HEK293 (cell line): ENCODE measurements at regions not wholly inside any gene's neighbourhood (a gene's known extent, or its start where the extent isn't known, plus 50 kb on each side); places are given as distances from the start of the nearest gene placed in this dataset.
A peak's percentile ranks its signal among the peaks of the same experiment; 100 is the strongest.

Experiments used
- CTCF ChIA-PET: fragments of 350-600 bp; formaldehyde crosslinking; extraction: SDS; loops from one replicate; lab custom pipeline; 2021; ENCODE audit warnings: antibody characterized with exemption; lab: Yijun Ruan, JAX
- POLR2A ChIA-PET: fragments of 300-600 bp; formaldehyde crosslinking; extraction: SDS; loops from one replicate; lab custom pipeline; 2020; ENCODE audit warnings: antibody characterized with exemption, inconsistent platforms; lab: Yijun Ruan, JAX
- H3K27ac ChIP-seq: fragments of 200-500 bp; sonication (Bioruptor generic); 2 replicates; pipeline ENCODE4 v1.5.1; 2014; ENCODE audit warnings: low read depth, low read length, control low read depth, inconsistent platforms; ENCODE audit errors: extremely low read depth
- H3K36me3 ChIP-seq, 2 experiments: fragments of 200-500 bp in 1 of 2; sonication (Bioruptor generic) in 1 of 2; 1 replicate in 1 of 2; 2 replicates in 1 of 2; pipeline ENCODE4 v1.5.1; 2014 to 2017; ENCODE audit warnings: inconsistent platforms in 2 of 2, low read length in 2 of 2; ENCODE audit not compliant: control insufficient read depth in 2 of 2, insufficient read depth in 1 of 2
- H3K4me1 ChIP-seq: fragments of 200-500 bp; sonication (Bioruptor generic); 2 replicates; pipeline ENCODE4 v1.5.1; 2014; ENCODE audit warnings: mild to moderate bottlenecking, low read length, inconsistent platforms; ENCODE audit not compliant: control insufficient read depth, insufficient read depth
- H3K4me3 ChIP-seq: 2 replicates; pipeline ENCODE4 v1.5.1; 2011; ENCODE audit warnings: low read depth, mild to moderate bottlenecking, control low read depth, low read length, moderate library complexity
- H3K9me3 ChIP-seq: fragments of 200-500 bp; sonication (Bioruptor generic); 2 replicates; pipeline ENCODE4 v1.5.1; 2014; ENCODE audit warnings: low read depth, low read length, inconsistent platforms; ENCODE audit not compliant: control insufficient read depth, insufficient read depth
- EGR2 ChIP-seq: fragments of 450-650 bp; formaldehyde crosslinking; IDR thresholded peaks from 2 replicates; pipeline ENCODE4 v1.5.1; 2016; ENCODE audit warnings: low read depth, missing biosample characterization, missing genetic modification characterization
- FEZF1 ChIP-seq: fragments of 450-650 bp; formaldehyde crosslinking; IDR thresholded peaks from 2 replicates; pipeline ENCODE4 v1.5.1; 2016; ENCODE audit warnings: missing biosample characterization, missing genetic modification characterization
- GLIS1 ChIP-seq: fragments of 450-650 bp; formaldehyde crosslinking; IDR thresholded peaks from 2 replicates; pipeline ENCODE4 v1.5.1; 2016; ENCODE audit warnings: missing biosample characterization, missing genetic modification characterization
- KLF1 ChIP-seq: fragments of 450-650 bp; formaldehyde crosslinking; IDR thresholded peaks from 2 replicates; pipeline ENCODE4 v1.5.1; 2016; ENCODE audit warnings: missing biosample characterization, missing genetic modification characterization
- KLF8 ChIP-seq: fragments of 450-650 bp; formaldehyde crosslinking; IDR thresholded peaks from 2 replicates; pipeline ENCODE4 v1.5.1; 2016; ENCODE audit warnings: missing biosample characterization, missing genetic modification characterization
- MZF1 ChIP-seq: fragments of 450-650 bp; formaldehyde crosslinking; IDR thresholded peaks from 2 replicates; pipeline ENCODE4 v1.5.1; 2017; ENCODE audit warnings: missing biosample characterization, missing genetic modification characterization, borderline replicate concordance
- OSR2 ChIP-seq: fragments of 450-650 bp; formaldehyde crosslinking; IDR thresholded peaks from 2 replicates; pipeline ENCODE4 v1.5.1; 2016; ENCODE audit warnings: missing biosample characterization, missing genetic modification characterization
- RBAK ChIP-seq: fragments of 450-650 bp; formaldehyde crosslinking; IDR thresholded peaks from 2 replicates; pipeline ENCODE4 v1.5.1; 2016; ENCODE audit warnings: missing biosample characterization, missing genetic modification characterization
- SALL2 ChIP-seq: fragments of 450-650 bp; formaldehyde crosslinking; IDR thresholded peaks from 2 replicates; pipeline ENCODE4 v1.5.0; 2017; ENCODE audit warnings: missing biosample characterization, mild to moderate bottlenecking, missing genetic modification characterization, borderline replicate concordance
- SCRT1 ChIP-seq: fragments of 450-650 bp; formaldehyde crosslinking; IDR thresholded peaks from 2 replicates; pipeline ENCODE4 v1.5.1; 2016; ENCODE audit warnings: missing biosample characterization, missing genetic modification characterization, borderline replicate concordance
- SCRT2 ChIP-seq: fragments of 450-650 bp; formaldehyde crosslinking; IDR thresholded peaks from 2 replicates; pipeline ENCODE4 v1.5.1; 2016; ENCODE audit warnings: missing biosample characterization, missing genetic modification characterization
- SP2 ChIP-seq: fragments of 450-650 bp; formaldehyde crosslinking; IDR thresholded peaks from 2 replicates; pipeline ENCODE4 v1.5.1; 2016; ENCODE audit warnings: missing biosample characterization, missing genetic modification characterization
- SP7 ChIP-seq: fragments of 450-650 bp; formaldehyde crosslinking; IDR thresholded peaks from 2 replicates; pipeline ENCODE4 v1.5.1; 2016; ENCODE audit warnings: missing biosample characterization, missing genetic modification characterization
- TRIM28 ChIP-seq: IDR thresholded peaks from 2 replicates; pipeline ENCODE4 v1.6.1; 2011; ENCODE audit warnings: low read length, control low read depth, borderline replicate concordance
- WT1 ChIP-seq: fragments of 450-650 bp; formaldehyde crosslinking; IDR thresholded peaks from 2 replicates; pipeline ENCODE4 v1.5.1; 2016; ENCODE audit warnings: missing biosample characterization, missing genetic modification characterization
- ZFHX2 ChIP-seq: fragments of 450-650 bp; formaldehyde crosslinking; conservative IDR thresholded peaks from 2 replicates; pipeline ENCODE4 v1.5.1; 2016; ENCODE audit warnings: missing biosample characterization, missing genetic modification characterization
- ZNF10 ChIP-seq: fragments of 450-650 bp; formaldehyde crosslinking; IDR thresholded peaks from 2 replicates; pipeline ENCODE4 v1.5.1; 2017; ENCODE audit warnings: missing biosample characterization, missing genetic modification characterization
- ZNF132 ChIP-seq: fragments of 450-650 bp; formaldehyde crosslinking; IDR thresholded peaks from 2 replicates; pipeline ENCODE4 v1.5.1; 2017; ENCODE audit warnings: missing biosample characterization, missing genetic modification characterization, borderline replicate concordance
- ZNF335 ChIP-seq: fragments of 450-650 bp; formaldehyde crosslinking; conservative IDR thresholded peaks from 2 replicates; pipeline ENCODE4 v1.5.1; 2016; ENCODE audit warnings: missing biosample characterization, missing genetic modification characterization
- ZNF561 ChIP-seq: fragments of 450-650 bp; IDR thresholded peaks from 2 replicates; pipeline ENCODE4 v1.5.1; 2018; ENCODE audit warnings: missing biosample characterization, missing genetic modification characterization, borderline replicate concordance
- ZNF596 ChIP-seq: fragments of 450-650 bp; IDR thresholded peaks from 2 replicates; pipeline ENCODE4 v1.5.0; 2018; ENCODE audit warnings: missing biosample characterization, mild to moderate bottlenecking, missing genetic modification characterization, moderate library complexity
- ZNF701 ChIP-seq: fragments of 450-650 bp; formaldehyde crosslinking; IDR thresholded peaks from 2 replicates; pipeline ENCODE4 v1.5.1; 2016; ENCODE audit warnings: missing biosample characterization, missing genetic modification characterization
- ZNF768 ChIP-seq: fragments of 450-650 bp; formaldehyde crosslinking; IDR thresholded peaks from 2 replicates; pipeline ENCODE4 v1.5.1; 2018; ENCODE audit warnings: missing biosample characterization, mild to moderate bottlenecking, missing genetic modification characterization
- ZNF843 ChIP-seq: fragments of 450-650 bp; formaldehyde crosslinking; IDR thresholded peaks from 2 replicates; pipeline ENCODE4 v1.5.1; 2016; ENCODE audit warnings: missing biosample characterization, missing genetic modification characterization
- ZSCAN30 ChIP-seq: fragments of 450-650 bp; IDR thresholded peaks from 2 replicates; pipeline ENCODE4 v1.5.1; 2018; ENCODE audit warnings: missing biosample characterization, mild to moderate bottlenecking, missing genetic modification characterization, moderate library complexity
- ZXDB ChIP-seq: fragments of 450-650 bp; formaldehyde crosslinking; IDR thresholded peaks from 2 replicates; pipeline ENCODE4 v1.5.1; 2016; ENCODE audit warnings: missing biosample characterization, missing genetic modification characterization
- TF ChIP-seq, protein P1 (sequence below): fragments of 450-650 bp; formaldehyde crosslinking; IDR thresholded peaks from 2 replicates; pipeline ENCODE4 v1.5.1; 2016; ENCODE audit warnings: missing biosample characterization, missing genetic modification characterization
- TF ChIP-seq, protein P2 (sequence below): fragments of 450-650 bp; formaldehyde crosslinking; IDR thresholded peaks from 2 replicates; pipeline ENCODE4 v1.5.1; 2016; ENCODE audit warnings: missing biosample characterization, missing genetic modification characterization
- TF ChIP-seq, protein P3 (sequence below): fragments of 450-650 bp; formaldehyde crosslinking; conservative IDR thresholded peaks from 2 replicates; pipeline ENCODE4 v1.5.1; 2016; ENCODE audit warnings: low read depth, missing biosample characterization, missing genetic modification characterization
- TF ChIP-seq, protein P4 (sequence below): fragments of 450-650 bp; formaldehyde crosslinking; IDR thresholded peaks from 2 replicates; pipeline ENCODE4 v1.5.1; 2017; ENCODE audit warnings: missing biosample characterization, missing genetic modification characterization

DNA sequence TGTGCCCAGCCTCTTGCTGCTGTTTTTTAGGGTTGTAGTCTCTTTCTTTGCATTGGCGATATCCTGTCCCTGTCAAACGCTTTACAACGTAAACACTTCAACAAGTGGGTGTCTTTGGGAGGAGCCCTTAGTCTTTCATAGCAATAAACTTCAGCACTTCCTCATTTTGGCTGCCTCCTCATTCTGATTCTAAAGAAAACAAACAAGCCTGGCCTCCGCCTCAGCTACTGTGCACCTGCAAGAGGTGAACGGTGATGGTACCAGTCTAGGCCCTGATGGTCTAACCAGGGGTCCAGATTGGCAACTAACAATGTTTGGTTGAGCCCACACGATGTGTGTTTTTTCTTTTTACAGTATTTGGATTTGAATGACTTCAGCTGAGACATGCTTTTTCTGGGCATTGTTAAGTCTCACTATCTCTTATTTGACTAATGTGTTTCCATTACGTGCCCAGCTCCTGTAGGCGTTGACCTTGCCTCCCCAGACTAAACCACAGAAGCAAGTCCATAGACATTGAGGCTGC is 53.2 kb upstream of the CUL3 start:
- no peaks in the 10 kb centered on the region for H3K36me3 ChIP-seq
- peak overlapping the region; percentile 7; the same call in 1 of the 2 replicates for H3K27ac ChIP-seq
- no peak overlapping the region for H3K4me3 ChIP-seq
- TF ChIP-seq ZNF768 (tag by site-specific recombination) (no peak), SCRT1 (tag by site-specific recombination) (peak; percentile 87), SALL2 (tag by site-specific recombination) (no peak), ZNF10 (tag by site-specific recombination) (no peak), SP2 (tag by site-specific recombination) (no peak), OSR2 (peak; percentile 92), TRIM28 (peak; percentile 82), SCRT2 (tag by site-specific recombination) (peak; percentile 88), WT1 (tag by site-specific recombination) (peak; percentile 98), FEZF1 (tag by site-specific recombination) (peak; percentile 30; the same call in 1 of the 2 replicates), MZF1 (tag by site-specific recombination) (no peak), EGR2 (tag by site-specific recombination) (peak; percentile 82), SP7 (peak; percentile 34), KLF1 (tag by site-specific recombination) (peak; percentile 94), ZNF132 (no peak), KLF8 (tag by site-specific recombination) (no peak), ZNF701 (tag by site-specific recombination) (no peak), ZSCAN30 (tag by site-specific recombination) (no peak), GLIS1 (tag by site-specific recombination) (peak; percentile 95), ZNF561 (tag by site-specific recombination) (peak; percentile 58; the same call in 1 of the 2 replicates), ZNF335 (0 out of 2 replicates have a peak, but pooled peaks have one; percentile 30), RBAK (no peak), ZXDB (tag by site-specific recombination) (peak; percentile 19; the same call in 1 of the 2 replicates), ZFHX2 (peak; percentile 79), ZNF843 (tag by site-specific recombination) (0 out of 2 replicates have a peak, but pooled peaks have one; percentile 11), ZNF596 (tag by site-specific recombination) (no peak)
- TF ChIP-seq, protein P1, sequence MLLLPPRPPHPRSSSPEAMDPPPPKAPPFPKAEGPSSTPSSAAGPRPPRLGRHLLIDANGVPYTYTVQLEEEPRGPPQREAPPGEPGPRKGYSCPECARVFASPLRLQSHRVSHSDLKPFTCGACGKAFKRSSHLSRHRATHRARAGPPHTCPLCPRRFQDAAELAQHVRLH (tag by site-specific recombination): no peak
- TF ChIP-seq, protein P2, sequence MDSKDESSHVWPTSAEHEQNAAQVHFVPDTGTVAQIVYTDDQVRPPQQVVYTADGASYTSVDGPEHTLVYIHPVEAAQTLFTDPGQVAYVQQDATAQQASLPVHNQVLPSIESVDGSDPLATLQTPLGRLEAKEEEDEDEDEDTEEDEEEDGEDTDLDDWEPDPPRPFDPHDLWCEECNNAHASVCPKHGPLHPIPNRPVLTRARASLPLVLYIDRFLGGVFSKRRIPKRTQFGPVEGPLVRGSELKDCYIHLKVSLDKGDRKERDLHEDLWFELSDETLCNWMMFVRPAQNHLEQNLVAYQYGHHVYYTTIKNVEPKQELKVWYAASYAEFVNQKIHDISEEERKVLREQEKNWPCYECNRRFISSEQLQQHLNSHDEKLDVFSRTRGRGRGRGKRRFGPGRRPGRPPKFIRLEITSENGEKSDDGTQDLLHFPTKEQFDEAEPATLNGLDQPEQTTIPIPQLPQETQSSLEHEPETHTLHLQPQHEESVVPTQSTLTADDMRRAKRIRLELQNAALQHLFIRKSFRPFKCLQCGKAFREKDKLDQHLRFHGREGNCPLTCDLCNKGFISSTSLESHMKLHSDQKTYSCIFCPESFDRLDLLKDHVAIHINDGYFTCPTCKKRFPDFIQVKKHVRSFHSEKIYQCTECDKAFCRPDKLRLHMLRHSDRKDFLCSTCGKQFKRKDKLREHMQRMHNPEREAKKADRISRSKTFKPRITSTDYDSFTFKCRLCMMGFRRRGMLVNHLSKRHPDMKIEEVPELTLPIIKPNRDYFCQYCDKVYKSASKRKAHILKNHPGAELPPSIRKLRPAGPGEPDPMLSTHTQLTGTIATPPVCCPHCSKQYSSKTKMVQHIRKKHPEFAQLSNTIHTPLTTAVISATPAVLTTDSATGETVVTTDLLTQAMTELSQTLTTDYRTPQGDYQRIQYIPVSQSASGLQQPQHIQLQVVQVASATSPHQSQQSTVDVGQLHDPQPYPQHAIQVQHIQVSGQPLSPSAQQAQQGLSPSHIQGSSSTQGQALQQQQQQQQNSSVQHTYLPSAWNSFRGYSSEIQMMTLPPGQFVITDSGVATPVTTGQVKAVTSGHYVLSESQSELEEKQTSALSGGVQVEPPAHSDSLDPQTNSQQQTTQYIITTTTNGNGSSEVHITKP: peak; percentile 47
- TF ChIP-seq, protein P3, sequence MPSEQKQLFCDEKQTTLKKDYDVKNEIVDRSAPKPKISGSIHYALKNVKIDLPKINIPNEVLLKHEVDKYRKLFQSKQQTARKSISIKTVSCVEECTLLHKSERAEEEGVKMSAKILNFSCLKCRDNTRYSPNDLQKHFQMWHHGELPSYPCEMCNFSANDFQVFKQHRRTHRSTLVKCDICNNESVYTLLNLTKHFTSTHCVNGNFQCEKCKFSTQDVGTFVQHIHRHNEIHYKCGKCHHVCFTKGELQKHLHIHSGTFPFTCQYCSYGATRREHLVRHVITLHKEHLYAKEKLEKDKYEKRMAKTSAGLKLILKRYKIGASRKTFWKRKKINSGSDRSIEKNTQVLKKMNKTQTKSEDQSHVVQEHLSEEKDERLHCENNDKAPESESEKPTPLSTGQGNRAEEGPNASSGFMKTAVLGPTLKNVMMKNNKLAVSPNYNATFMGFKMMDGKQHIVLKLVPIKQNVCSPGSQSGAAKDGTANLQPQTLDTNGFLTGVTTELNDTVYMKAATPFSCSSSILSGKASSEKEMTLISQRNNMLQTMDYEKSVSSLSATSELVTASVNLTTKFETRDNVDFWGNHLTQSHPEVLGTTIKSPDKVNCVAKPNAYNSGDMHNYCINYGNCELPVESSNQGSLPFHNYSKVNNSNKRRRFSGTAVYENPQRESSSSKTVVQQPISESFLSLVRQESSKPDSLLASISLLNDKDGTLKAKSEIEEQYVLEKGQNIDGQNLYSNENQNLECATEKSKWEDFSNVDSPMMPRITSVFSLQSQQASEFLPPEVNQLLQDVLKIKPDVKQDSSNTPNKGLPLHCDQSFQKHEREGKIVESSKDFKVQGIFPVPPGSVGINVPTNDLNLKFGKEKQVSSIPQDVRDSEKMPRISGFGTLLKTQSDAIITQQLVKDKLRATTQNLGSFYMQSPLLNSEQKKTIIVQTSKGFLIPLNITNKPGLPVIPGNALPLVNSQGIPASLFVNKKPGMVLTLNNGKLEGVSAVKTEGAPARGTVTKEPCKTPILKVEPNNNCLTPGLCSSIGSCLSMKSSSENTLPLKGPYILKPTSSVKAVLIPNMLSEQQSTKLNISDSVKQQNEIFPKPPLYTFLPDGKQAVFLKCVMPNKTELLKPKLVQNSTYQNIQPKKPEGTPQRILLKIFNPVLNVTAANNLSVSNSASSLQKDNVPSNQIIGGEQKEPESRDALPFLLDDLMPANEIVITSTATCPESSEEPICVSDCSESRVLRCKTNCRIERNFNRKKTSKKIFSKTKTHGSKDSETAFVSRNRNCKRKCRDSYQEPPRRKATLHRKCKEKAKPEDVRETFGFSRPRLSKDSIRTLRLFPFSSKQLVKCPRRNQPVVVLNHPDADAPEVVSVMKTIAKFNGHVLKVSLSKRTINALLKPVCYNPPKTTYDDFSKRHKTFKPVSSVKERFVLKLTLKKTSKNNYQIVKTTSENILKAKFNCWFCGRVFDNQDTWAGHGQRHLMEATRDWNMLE (tag by site-specific recombination): no peak
- TF ChIP-seq, protein P4, sequence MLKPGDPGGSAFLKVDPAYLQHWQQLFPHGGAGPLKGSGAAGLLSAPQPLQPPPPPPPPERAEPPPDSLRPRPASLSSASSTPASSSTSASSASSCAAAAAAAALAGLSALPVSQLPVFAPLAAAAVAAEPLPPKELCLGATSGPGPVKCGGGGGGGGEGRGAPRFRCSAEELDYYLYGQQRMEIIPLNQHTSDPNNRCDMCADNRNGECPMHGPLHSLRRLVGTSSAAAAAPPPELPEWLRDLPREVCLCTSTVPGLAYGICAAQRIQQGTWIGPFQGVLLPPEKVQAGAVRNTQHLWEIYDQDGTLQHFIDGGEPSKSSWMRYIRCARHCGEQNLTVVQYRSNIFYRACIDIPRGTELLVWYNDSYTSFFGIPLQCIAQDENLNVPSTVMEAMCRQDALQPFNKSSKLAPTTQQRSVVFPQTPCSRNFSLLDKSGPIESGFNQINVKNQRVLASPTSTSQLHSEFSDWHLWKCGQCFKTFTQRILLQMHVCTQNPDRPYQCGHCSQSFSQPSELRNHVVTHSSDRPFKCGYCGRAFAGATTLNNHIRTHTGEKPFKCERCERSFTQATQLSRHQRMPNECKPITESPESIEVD (tag by site-specific recombination): peak; percentile 48
- no peaks in the 10 kb centered on the region for H3K9me3 ChIP-seq
- ChIA-PET CTCF (no interaction called here), POLR2A (no interaction called here)
- H3K4me1 ChIP-seq: peaks cover 8% of the 10 kb centered on the region
